Nephron progenitor cell (in vitro differentiated cells): ENCODE measurements at regions not wholly inside any gene's neighbourhood (a gene's known extent, or its start where the extent isn't known, plus 50 kb on each side); places are given as distances from the start of the nearest gene placed in this dataset.

Experiments
- DNase-seq: peaks from one replicate; pipeline ENCODE4 v3.0.0; 2021
- H3K27ac Mint-ChIP-seq: 2 replicates; pipeline ENCODE4 v1.8.0; 2021; ENCODE audit warnings: mild to moderate bottlenecking, moderate library complexity, mixed read lengths
- H3K27me3 Mint-ChIP-seq: 2 replicates; pipeline ENCODE4 v1.8.0; 2021; ENCODE audit warnings: mild to moderate bottlenecking, low read depth, mixed read lengths; ENCODE audit not compliant: poor library complexity
- H3K36me3 Mint-ChIP-seq: 2 replicates; pipeline ENCODE4 v1.8.0; 2021; ENCODE audit warnings: low read depth, mixed read lengths
- H3K4me1 Mint-ChIP-seq: 2 replicates; pipeline ENCODE4 v1.8.0; 2021; ENCODE audit warnings: mixed read lengths
- H3K4me3 Mint-ChIP-seq: 2 replicates; pipeline ENCODE4 v1.8.0; 2021; ENCODE audit warnings: mild to moderate bottlenecking, moderate library complexity, mixed read lengths
- H3K9me3 Mint-ChIP-seq: 2 replicates; pipeline ENCODE4 v1.8.0; 2021; ENCODE audit warnings: mild to moderate bottlenecking, moderate library complexity, mixed read lengths
- TF ChIP-seq, protein P1 (sequence below): fragments of 200-600 bp; sonication (generic); IDR thresholded peaks from 2 replicates; pipeline ENCODE4 v1.5.0; 2021; ENCODE audit warnings: antibody characterized with exemption

DNA sequence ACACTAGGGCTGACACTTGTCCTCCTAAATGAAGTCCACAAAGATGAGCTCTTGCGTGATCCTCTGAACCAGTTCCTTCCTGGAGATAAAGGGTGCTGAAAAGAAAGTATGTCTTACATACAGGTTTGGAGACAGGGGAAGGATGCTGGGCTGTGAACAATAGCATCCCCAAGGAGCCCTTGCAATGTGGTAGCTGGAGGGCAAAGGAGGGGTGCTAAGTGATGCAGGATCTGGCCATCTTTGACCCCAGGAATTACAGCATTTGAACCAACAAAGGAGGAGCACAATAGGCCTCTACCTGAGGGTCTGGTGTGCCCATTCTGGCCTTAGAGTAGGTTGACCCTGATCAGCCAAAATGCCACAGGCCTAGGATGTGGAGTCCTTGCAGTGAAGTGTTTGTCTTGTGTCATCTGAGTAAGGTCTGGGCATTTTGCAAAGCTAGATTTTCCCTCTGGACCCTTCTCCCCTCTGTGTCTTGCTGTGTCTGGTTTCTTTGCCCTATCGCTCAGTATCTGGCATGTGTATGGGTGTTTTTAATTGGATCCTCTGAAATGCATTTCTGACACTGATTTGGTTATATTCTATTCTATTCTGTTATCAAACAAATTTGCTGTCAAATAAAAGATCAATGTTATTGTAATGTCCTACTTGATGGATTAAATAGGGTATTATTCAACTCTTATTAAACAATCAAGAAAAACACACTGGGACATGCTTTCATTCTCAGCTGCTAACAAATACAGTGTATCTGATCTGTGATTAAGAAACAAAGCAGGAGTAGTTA is 364.8 kb upstream of the MEIS1 start:
- peaks cover 60% of the 10 kb centered on the region for H3K4me1 Mint-ChIP-seq
- no peaks in the 10 kb centered on the region for H3K36me3 Mint-ChIP-seq
- no peak overlapping the region for H3K27ac Mint-ChIP-seq

DNA sequence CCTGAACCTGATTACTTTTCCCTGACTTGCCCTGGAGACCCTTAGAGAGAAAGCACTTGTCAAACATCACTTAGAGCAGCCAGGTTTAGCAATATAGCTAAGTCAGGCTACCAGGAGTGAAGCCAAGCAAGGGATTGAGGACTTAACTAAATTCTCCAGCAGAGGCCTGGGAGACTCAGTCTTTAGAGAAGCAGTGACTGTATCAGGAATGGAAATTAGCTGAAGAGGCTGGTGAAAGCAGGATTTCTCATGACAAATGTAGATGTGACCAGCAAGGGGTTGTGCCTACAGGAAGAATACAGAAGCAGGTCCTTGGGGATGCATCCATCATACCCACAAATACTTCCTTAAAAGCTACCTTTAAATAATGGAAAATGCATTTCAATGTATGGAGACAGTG is 368.9 kb upstream of the MEIS1 start:
- H3K4me3 Mint-ChIP-seq, result no peak overlapping the region
- H3K27me3 Mint-ChIP-seq, result peaks cover 6% of the 10 kb centered on the region
- H3K36me3 Mint-ChIP-seq, result no peaks in the 10 kb centered on the region
- no peaks in the 10 kb centered on the region for H3K9me3 Mint-ChIP-seq
- no peak for DNase-seq
- peaks cover 33% of the 10 kb centered on the region for H3K4me1 Mint-ChIP-seq
- H3K27ac Mint-ChIP-seq, result no peak overlapping the region
- TF ChIP-seq, protein P1, sequence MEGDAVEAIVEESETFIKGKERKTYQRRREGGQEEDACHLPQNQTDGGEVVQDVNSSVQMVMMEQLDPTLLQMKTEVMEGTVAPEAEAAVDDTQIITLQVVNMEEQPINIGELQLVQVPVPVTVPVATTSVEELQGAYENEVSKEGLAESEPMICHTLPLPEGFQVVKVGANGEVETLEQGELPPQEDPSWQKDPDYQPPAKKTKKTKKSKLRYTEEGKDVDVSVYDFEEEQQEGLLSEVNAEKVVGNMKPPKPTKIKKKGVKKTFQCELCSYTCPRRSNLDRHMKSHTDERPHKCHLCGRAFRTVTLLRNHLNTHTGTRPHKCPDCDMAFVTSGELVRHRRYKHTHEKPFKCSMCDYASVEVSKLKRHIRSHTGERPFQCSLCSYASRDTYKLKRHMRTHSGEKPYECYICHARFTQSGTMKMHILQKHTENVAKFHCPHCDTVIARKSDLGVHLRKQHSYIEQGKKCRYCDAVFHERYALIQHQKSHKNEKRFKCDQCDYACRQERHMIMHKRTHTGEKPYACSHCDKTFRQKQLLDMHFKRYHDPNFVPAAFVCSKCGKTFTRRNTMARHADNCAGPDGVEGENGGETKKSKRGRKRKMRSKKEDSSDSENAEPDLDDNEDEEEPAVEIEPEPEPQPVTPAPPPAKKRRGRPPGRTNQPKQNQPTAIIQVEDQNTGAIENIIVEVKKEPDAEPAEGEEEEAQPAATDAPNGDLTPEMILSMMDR, result no peak

More for the DNA sequence above, 364.8 kb upstream of the MEIS1 start:
- TF ChIP-seq, protein P1, result no peak
- Mint-ChIP-seq H3K4me3 (no peak overlapping the region), H3K9me3 (peaks cover 3% of the 10 kb centered on the region), H3K27me3 (peaks cover 8% of the 10 kb centered on the region)
- no peak for DNase-seq

DNA sequence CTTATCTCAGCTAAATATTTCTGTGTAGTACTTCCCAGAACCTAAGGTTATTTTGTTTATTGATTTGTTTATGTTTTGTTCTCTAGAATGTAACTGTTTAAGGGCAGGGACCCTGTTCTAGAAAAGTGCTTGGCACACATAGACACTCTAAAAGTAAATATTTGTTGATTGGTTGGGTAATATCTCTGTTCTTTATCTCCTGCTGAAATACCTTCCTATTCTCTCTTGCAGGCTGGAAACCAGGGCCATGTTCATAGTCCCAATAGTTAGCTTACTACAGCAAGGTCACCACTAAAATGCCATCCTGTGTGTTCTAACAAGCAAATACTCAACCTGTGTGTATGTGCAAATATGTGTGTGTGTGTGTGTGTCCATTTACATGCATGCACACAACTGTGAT is 375.6 kb upstream of the MEIS1 start:
- no peaks in the 10 kb centered on the region for H3K36me3 Mint-ChIP-seq
- TF ChIP-seq, protein P1, result no peak
- no peak overlapping the region for H3K27ac Mint-ChIP-seq
- H3K9me3 Mint-ChIP-seq, result no peaks in the 10 kb centered on the region
- H3K4me3 Mint-ChIP-seq, result no peak overlapping the region
- DNase-seq, result no peak
- peaks cover 3% of the 10 kb centered on the region for H3K4me1 Mint-ChIP-seq
- no peaks in the 10 kb centered on the region for H3K27me3 Mint-ChIP-seq

DNA sequence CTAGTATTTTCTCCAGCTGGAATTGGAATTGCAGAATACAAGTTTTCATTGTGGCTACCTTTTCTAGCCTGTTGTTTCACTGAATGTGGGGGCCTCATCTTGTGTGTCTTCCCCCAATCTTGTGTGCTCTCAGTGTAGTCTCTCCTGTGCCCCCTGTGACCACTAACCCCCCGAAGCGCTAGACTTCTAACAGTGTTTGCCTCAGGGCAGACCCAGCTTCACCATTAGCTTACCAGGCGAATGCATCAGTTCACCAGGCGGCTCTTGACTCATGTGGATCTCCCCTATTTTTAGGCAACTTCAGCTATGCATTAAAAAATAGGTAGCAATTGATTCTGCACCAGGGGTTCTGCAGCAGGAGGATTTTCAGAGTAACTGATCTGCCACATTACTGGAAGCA is 376.2 kb upstream of the MEIS1 start:
- no peak overlapping the region for H3K4me3 Mint-ChIP-seq
- TF ChIP-seq, protein P1, result no peak
- H3K9me3 Mint-ChIP-seq, result no peaks in the 10 kb centered on the region
- H3K36me3 Mint-ChIP-seq, result no peaks in the 10 kb centered on the region
- no peaks in the 10 kb centered on the region for H3K27me3 Mint-ChIP-seq
- peaks cover 8% of the 10 kb centered on the region for H3K4me1 Mint-ChIP-seq
- DNase-seq, result no peak
- H3K27ac Mint-ChIP-seq, result no peak overlapping the region

DNA sequence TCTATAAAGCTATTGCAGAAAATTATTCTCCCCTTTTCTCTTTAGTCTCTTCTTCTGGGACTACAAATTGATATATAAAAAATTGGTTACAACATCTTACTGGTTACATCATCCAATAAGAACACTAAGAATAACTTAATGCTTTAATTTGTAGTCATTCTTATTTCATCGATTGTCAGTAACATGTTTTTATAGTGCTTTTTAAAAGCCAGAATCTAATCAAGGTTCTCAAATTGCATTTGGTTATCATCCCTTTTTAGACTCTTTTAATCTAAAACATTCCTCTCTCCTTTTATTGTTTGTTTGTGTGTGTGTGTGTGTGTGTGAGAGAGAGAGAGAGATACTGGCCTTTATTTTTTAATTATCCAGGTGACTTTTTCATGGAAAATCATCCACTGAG is 377.1 kb upstream of the MEIS1 start:
- no peaks in the 10 kb centered on the region for H3K36me3 Mint-ChIP-seq
- TF ChIP-seq, protein P1, result no peak
- H3K27ac Mint-ChIP-seq, result no peak overlapping the region
- no peak for DNase-seq
- no peaks in the 10 kb centered on the region for H3K9me3 Mint-ChIP-seq
- H3K27me3 Mint-ChIP-seq, result no peaks in the 10 kb centered on the region
- no peak overlapping the region for H3K4me3 Mint-ChIP-seq
- H3K4me1 Mint-ChIP-seq, result peaks cover 11% of the 10 kb centered on the region

DNA sequence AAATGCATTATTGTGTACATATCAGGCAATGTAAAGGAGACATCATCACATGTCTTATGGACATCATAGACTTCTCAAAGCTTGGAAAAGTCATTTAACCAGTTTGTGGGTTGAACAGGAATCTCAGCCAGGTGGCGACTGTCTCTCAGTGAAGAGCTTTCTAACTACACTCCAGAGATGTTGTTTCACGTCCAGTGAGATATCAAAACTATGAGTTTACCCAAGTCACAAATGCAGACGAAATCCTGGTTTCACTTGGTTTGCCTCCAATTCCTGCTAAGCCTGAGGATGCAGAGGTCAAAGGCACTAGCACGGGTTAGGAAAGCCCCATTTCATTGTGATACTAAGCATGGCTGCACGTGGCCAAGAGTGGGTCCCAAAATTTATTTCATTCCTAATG is 384.5 kb upstream of the MEIS1 start:
- H3K9me3 Mint-ChIP-seq, result no peaks in the 10 kb centered on the region
- no peak for DNase-seq

More for the DNA sequence above, 384.5 kb upstream of the MEIS1 start:
- no peak overlapping the region for H3K27ac Mint-ChIP-seq
- peaks cover 13% of the 10 kb centered on the region for H3K4me1 Mint-ChIP-seq
- TF ChIP-seq, protein P1, result no peak
- no peaks in the 10 kb centered on the region for H3K36me3 Mint-ChIP-seq
- H3K27me3 Mint-ChIP-seq, result no peaks in the 10 kb centered on the region
- H3K4me3 Mint-ChIP-seq, result no peak overlapping the region
